Vagina (tissue), 2 donors: ENCODE measurements at regions not wholly inside any gene's neighbourhood (a gene's known extent, or its start where the extent isn't known, plus 50 kb on each side); places are given as distances from the start of the nearest gene placed in this dataset.

Experiments used
- DNase-seq, 2 donors: peaks; one replicate each; pipeline ENCODE4 v3.0.0-alpha.2; 2017; ENCODE audit errors: extremely low spot score in 2 of 2
- H3K27ac ChIP-seq: fragments of 200-600 bp; sonication (generic); one replicate; pipeline ENCODE4 v1.5.1; 2019
- H3K27me3 ChIP-seq: fragments of 200-600 bp; sonication (generic); one replicate; pipeline ENCODE4 v1.5.1; 2019
- H3K36me3 ChIP-seq, 2 donors: fragments of 200-600 bp; sonication (generic); one replicate each; pipeline ENCODE4 v1.5.1; 2017 to 2019
- H3K4me1 ChIP-seq: fragments of 200-600 bp; sonication (generic); one replicate; pipeline ENCODE4 v1.5.1; 2019
- H3K4me3 ChIP-seq, 2 donors: fragments of 200-600 bp; sonication (generic); 1 replicate in 1 of 2; 2 replicates in 1 of 2; pipeline ENCODE4 v1.5.1; 2016 to 2019
- H3K9me3 ChIP-seq: fragments of 200-600 bp; sonication (generic); one replicate; pipeline ENCODE4 v1.5.1; 2019
- POLR2A ChIP-seq, 2 donors: fragments of 450-650 bp; IDR thresholded peaks; one replicate each; pipeline ENCODE4 v1.6.1; 2017; ENCODE audit warnings: antibody characterized with exemption in 2 of 2, mild to moderate bottlenecking in 2 of 2, moderate library complexity in 2 of 2
- POLR2AphosphoS5 ChIP-seq, 2 donors: sonication (generic); formaldehyde crosslinking; IDR thresholded peaks; one replicate each; pipeline ENCODE4 v1.9.0; 2017; ENCODE audit warnings: antibody characterized with exemption in 2 of 2, mild to moderate bottlenecking in 2 of 2, low read depth in 1 of 2; ENCODE audit not compliant: insufficient read depth in 1 of 2
- intact Hi-C: fragments of 100-400 bp; cut with DNase I; formaldehyde crosslinking; loops from one replicate; pipeline ENCODE4 v1.15.1; 2023
- TF ChIP-seq, protein P1 (sequence below), 3 experiments: fragments of 450-650 bp in 2 of 3; fragments of 200-600 bp in 1 of 3; sonication (generic) in 1 of 3; IDR thresholded peaks; one replicate each; pipeline ENCODE4 v1.5.1; 2017 to 2019; ENCODE audit warnings: antibody characterized with exemption in 3 of 3, mild to moderate bottlenecking in 2 of 3, moderate library complexity in 2 of 3

DNA sequence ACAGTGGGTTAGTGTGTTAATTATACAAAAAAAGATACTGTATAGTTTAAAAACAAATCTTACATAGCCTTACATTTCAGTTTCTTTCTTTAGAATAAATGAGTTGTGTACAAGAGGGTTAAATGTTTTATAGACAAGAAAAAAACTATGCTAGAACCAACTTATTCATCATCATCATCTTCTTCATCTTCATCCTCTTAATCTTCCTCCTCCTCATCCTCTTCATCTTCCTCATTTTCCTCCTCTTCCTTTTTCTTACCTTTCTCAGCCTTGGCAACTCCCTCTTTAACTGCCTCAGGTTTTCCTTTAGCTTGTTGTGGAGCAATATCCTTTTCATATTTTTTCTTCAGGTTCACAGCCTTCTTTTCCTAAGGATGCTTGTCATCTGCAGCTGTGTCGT is 53.7 kb downstream of the RPS12 start:
- no peaks in the 10 kb centered on the region for H3K27me3 ChIP-seq
- DNase-seq = no peak
- no peak overlapping the region for H3K4me3 ChIP-seq
- H3K36me3 ChIP-seq = no peaks in the 10 kb centered on the region
- no peaks in the 10 kb centered on the region for H3K4me1 ChIP-seq
- intact Hi-C loops = no loop called here
- H3K9me3 ChIP-seq = no peaks in the 10 kb centered on the region
- H3K27ac ChIP-seq = no peak overlapping the region
- TF ChIP-seq POLR2AphosphoS5 (IDR thresholded peaks at IDR 0.05; ENCODE audit: insufficient read depth in 1 of 2, low read depth in 1 of 2) (no peak), POLR2A (IDR thresholded peaks at IDR 0.05) (no peak)
- TF ChIP-seq, protein P1, sequence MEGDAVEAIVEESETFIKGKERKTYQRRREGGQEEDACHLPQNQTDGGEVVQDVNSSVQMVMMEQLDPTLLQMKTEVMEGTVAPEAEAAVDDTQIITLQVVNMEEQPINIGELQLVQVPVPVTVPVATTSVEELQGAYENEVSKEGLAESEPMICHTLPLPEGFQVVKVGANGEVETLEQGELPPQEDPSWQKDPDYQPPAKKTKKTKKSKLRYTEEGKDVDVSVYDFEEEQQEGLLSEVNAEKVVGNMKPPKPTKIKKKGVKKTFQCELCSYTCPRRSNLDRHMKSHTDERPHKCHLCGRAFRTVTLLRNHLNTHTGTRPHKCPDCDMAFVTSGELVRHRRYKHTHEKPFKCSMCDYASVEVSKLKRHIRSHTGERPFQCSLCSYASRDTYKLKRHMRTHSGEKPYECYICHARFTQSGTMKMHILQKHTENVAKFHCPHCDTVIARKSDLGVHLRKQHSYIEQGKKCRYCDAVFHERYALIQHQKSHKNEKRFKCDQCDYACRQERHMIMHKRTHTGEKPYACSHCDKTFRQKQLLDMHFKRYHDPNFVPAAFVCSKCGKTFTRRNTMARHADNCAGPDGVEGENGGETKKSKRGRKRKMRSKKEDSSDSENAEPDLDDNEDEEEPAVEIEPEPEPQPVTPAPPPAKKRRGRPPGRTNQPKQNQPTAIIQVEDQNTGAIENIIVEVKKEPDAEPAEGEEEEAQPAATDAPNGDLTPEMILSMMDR (IDR thresholded peaks at IDR 0.05) = no peak

DNA sequence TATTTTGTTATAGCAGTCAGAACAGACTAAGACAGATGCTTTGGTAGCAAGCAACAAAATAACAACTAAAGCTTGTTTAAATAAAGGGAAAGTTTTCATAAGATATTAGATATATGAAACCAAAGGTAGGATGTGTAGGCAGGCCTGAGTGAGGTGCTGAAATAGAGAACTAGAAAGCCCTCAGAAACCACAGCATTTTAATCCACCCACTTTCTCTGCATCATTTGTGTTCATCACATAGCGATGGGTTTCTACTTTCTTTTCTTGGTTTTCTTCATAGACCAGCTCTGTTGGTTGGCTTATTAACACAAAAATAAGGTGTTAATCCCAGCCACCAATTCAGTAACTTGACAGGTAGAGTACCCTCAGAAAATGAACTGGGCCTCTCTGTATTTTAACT is 58.6 kb downstream of the RPS12 start:
- TF ChIP-seq, protein P1 (IDR thresholded peaks at IDR 0.05) = no peak
- TF ChIP-seq POLR2AphosphoS5 (IDR thresholded peaks at IDR 0.05; ENCODE audit: insufficient read depth in 1 of 2, low read depth in 1 of 2) = no peak
- no peak for TF ChIP-seq POLR2A (IDR thresholded peaks at IDR 0.05)
- Histone ChIP-seq H3K36me3 (no peaks in the 10 kb centered on the region), H3K4me1 (no peaks in the 10 kb centered on the region), H3K4me3 (no peak overlapping the region), H3K27ac (no peak overlapping the region), H3K27me3 (no peaks in the 10 kb centered on the region), H3K9me3 (no peaks in the 10 kb centered on the region)
- intact Hi-C loops = no loop called here
- DNase-seq = no peak

DNA sequence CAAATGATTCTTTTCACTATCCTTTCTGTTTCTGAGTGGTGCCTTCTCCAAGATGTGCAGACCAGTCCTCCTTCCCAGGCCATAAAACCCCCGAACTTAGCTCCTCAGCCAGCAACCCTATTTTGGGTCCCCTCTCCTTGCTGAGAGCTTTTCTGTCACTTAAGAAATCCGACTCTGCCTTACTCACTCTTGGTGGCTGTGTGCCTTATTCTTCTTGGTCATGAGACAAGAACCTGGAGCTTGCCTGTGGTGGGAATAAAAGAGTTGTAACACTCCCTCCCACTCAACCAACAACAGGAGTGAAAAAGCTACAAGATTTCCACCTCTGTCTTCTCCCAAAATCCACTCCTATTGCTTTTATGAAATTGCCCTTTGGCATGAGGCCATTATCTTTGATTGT is 62.6 kb downstream of the RPS12 start:
- no peak overlapping the region for H3K4me3 ChIP-seq

DNA sequence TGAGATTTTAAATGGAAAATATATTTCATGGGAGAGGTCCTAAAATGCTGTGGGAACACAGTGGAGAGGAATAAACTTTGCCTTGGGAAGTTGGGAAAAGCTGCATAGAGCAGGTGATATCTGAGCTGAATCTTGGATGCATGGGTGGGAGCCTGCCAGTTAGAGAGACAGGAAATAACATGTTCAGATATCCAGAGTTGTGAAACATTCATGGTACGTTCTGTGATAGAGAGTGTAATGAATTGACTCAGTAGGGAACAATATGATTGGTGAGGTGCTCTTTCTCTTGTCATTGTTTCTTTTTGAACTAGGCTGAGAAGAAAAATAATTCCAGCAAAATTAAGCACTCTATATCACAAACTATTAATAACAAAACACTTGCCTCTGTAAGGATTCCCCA is 72.8 kb downstream of the RPS12 start:
- Histone ChIP-seq H3K27ac (no peak overlapping the region), H3K36me3 (no peaks in the 10 kb centered on the region), H3K9me3 (no peaks in the 10 kb centered on the region), H3K4me1 (no peaks in the 10 kb centered on the region), H3K27me3 (no peaks in the 10 kb centered on the region), H3K4me3 (no peak overlapping the region)
- no peak for DNase-seq
- intact Hi-C loops = no loop called here
- TF ChIP-seq, protein P1 (IDR thresholded peaks at IDR 0.05) = no peak
- TF ChIP-seq POLR2AphosphoS5 (IDR thresholded peaks at IDR 0.05; ENCODE audit: insufficient read depth in 1 of 2, low read depth in 1 of 2) (no peak), POLR2A (IDR thresholded peaks at IDR 0.05) (no peak)

More for the DNA sequence above, 62.6 kb downstream of the RPS12 start:
- Histone ChIP-seq H3K36me3 (no peaks in the 10 kb centered on the region), H3K27ac (no peak overlapping the region), H3K27me3 (no peaks in the 10 kb centered on the region), H3K4me1 (no peaks in the 10 kb centered on the region), H3K9me3 (no peaks in the 10 kb centered on the region)
- TF ChIP-seq, protein P1 (IDR thresholded peaks at IDR 0.05) = no peak
- no peak for TF ChIP-seq POLR2AphosphoS5 (IDR thresholded peaks at IDR 0.05; ENCODE audit: insufficient read depth in 1 of 2, low read depth in 1 of 2)
- TF ChIP-seq POLR2A (IDR thresholded peaks at IDR 0.05) = no peak
- intact Hi-C loops = no loop called here
- no peak for DNase-seq

DNA sequence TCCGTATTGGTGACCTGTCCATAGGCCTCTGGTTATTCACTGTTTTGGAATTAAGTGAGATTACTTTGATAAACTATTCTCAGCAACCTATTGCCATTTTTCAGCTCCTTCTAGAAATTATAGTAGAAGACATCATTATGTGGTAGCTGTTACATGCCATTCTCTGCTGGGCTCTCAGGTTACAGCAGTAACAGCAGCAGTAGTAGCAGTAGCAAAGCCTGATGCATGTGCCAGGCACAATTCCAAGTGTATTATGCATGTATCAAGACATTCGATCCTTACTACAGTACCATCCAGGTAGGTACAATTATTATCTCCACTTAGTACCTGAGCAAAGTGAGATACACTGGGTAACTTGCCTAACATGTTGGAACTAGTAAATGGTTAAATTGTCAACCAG is 74.3 kb downstream of the RPS12 start:
- H3K4me1 ChIP-seq = no peaks in the 10 kb centered on the region
- no peaks in the 10 kb centered on the region for H3K27me3 ChIP-seq
- H3K27ac ChIP-seq = no peak overlapping the region
- no peaks in the 10 kb centered on the region for H3K36me3 ChIP-seq
- no peak for DNase-seq
- intact Hi-C loops = no loop called here
- no peak for TF ChIP-seq POLR2A (IDR thresholded peaks at IDR 0.05)
- TF ChIP-seq, protein P1 (IDR thresholded peaks at IDR 0.05) = no peak
- TF ChIP-seq POLR2AphosphoS5 (IDR thresholded peaks at IDR 0.05; ENCODE audit: insufficient read depth in 1 of 2, low read depth in 1 of 2) = no peak
- no peaks in the 10 kb centered on the region for H3K9me3 ChIP-seq
- no peak overlapping the region for H3K4me3 ChIP-seq
